GM21528 (cell line): ENCODE measurements at regions not wholly inside any gene's neighbourhood (a gene's known extent, or its start where the extent isn't known, plus 50 kb on each side); places are given as distances from the start of the nearest gene placed in this dataset.

ENCODE experiments used
- ATAC-seq: cut with Tn5 transposase; IDR thresholded peaks from one replicate; pipeline ENCODE4 v1.9.1; 2021; ENCODE audit warnings: mild to moderate bottlenecking, moderate library complexity; ENCODE audit not compliant: unreplicated experiment, low FRiP score

DNA sequence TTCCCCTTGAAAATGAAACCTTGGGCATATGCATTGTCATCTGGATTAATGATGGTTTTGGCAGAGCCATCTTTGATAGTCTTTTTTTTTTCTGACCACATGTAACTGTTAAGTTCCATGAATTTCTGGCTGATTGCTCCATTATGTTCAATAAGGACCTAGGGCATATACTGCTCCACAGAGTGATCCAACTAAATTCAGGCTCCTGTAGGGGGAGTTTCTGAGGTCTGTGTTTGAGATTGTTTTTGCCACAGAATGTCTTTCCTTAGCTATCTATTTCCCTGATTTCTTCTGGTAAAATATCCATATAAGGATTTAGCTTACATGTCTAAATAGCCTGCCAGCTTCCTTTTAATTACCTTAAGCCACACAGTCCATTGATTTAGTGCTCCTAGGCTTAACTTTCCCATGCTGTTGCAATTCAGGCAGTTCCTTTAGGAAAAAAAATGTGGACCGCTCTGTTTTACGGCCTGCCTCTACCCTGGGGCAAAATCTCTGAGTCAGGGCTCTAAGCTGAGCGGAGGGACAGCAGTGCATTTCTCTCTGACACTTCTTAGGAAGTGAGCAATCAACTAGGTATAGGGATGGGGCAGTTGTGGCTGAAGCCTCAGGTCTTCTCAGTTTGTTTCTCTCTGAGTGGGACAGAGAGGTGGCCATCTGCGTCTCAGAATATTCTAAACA lies 796.2 kb downstream of the NR2F2 start:
- ATAC-seq: no peak

- ATAC-seq: no peak
Measured at GRCh38 chr15:97129674-97130073, 799.2 kb downstream of the NR2F2 start.

DNA sequence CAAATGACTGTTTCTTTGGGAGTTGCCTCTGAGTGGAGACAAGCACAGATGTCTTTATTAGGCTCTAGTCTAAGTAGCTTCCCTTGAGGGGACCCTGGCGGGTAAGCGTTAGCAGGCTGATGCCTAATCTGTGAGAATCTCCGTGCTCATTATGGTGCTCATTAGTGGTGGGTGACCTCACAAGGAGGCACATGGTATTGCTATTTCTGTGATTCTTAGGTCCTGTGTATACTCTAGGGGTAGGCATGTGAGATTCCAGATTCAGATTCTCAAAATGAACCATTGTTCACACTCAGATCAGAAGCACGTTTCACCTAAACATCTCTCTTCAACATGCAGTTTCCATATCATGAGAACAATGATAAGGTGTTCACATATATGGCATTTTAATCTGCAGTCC lies 809.7 kb downstream of the NR2F2 start:
- ATAC-seq: no peak

DNA sequence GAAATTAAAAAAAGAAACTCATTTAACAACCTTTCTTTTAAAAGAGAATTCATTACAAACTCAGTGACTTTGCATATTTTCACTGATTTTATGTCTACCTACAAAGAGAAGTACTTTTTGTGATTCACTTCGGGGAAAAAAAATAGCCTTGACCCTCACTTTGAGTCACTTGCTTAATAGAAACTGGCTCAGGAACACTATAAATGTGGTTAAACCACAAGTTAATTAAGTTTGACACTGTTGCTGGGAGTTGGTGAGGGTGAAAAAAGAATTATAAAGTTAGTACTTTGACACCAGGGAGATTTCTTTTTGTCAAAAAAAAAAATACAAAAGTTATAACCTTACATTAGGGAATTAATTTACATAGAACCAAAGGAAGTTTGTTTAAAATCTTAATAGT lies 810.9 kb downstream of the NR2F2 start:
- ATAC-seq: no peak

DNA sequence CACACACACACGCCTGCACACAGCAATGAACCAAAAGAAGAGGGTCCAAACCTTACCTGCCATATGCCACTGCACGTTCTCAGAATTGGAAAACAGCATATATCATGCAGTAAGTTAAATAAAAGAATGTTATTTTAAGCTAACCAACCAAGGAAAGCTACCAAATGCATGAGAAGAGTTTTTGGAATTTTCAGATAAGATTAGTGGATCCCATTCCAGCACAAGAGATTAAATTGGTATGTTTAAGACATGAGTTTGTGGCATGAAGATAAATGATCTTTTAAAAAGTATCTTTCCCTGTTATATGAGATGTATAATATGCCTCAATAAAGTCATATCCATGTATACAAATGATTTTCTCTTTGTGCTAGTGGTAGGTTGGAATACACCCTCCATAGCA lies 811.4 kb downstream of the NR2F2 start:
- ATAC-seq: no peak

GRCh38 chr15:97143592-97144376 lies 813.3 kb downstream of the NR2F2 start:
- no peak for ATAC-seq

GRCh38 chr15:97144377-97144711 lies 813.8 kb downstream of the NR2F2 start:
- no peak for ATAC-seq

DNA sequence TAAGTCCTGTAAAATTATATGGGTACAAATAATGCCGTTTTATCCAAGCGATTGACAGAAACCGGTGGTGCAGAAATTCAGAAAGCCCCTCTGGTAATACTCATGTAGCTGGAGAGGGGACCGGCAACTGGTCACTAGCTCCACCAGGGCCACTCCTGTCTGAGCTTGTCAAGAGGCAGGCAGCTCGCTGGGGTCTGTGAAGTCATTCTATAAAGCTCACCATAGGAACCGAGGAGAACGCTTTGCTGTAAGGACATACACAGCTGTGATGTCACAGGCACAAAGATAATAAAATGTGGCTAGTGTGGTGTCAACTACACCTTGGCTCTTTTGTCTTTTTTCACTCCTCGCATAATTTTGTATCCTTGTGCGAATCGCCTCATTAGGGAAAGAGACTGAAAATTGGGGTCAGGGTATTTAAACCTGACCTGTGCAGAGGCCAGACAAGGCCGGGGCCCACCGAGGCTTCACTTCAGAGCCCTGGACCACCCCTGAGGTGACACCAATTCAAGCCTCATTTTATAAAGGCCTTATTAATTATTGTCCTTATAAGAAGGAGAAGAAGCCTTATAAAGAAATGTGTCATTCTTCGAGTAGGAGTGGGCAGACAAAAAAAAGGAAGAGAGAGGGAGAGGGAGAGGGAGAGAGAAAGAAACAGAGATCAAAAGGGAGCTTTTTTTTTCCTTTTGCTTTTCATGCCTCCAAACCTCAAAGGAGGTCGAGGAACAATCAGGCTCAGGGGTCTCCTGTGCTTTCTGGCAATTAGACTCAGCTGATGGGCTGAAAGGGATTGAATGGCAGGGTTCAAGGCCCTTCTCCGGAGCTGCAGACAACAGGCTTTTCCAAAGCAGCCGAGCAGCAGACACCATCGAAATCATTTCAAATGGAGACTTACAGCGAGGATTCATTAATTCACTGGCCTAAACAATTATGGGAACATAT lies 813.3 kb upstream of the ARRDC4 start:
- ATAC-seq: no peak

- ATAC-seq: no peak
Measured at GRCh38 chr15:97153356-97153965, 807.0 kb upstream of the ARRDC4 start.

DNA sequence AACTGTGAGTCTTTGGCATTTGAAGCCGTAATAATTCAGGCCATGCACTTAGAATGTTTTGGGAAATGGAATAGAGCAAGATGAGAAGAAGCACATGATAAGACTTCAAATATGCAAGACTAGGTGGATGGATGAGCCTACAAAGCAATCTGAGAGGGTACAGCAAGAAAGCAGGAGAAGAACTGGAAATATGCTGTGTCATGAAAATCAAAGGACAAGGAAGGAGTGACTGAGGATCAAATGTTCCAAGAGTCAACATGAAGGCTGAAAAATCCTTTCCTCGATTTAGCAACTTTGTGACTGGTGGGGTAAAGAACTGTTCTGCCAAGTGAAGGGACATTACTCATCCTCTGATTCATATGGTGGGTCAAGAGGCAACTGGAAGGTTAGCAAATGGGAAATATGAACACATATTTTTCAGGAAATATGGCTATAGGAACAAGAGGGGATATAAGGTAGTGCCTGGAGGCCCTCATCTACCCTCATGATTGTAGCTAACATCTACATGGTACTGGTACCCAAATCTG lies 803.7 kb upstream of the ARRDC4 start:
- ATAC-seq: no peak

DNA sequence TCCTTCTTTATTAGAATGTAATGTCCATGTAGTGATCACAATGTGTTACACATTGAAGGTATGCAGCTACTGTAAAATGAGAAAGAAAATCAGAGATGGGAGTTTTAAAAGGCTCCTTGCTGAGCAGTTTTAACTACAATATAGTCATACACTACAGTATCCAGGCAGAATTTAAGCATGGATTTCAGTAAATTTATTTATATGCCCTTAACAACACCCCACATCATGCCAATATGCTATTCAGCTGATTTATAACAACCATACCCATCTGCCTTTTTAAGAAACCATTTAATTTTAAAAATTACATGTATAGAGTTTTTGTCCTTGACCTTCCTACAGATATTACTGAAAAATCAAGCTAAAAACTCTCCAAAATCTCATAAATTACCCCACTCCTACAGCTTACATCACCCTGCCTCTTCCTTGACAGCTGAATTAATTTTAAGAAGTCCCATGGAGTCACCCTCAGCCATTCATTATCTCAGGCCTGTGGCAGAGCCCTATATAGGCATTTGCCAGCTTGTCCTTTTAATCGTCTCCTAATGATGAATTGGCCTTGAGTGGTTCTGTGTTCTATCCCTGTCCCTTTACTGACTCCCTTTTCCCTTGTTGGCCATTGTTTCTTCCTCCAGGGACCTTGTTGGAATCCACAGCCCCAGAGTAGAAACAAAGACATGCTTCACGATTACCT lies 797.6 kb upstream of the ARRDC4 start:
- ATAC-seq: no peak

GRCh38 chr15:97165205-97165604 lies 795.3 kb upstream of the ARRDC4 start:
- ATAC-seq: no peak

DNA sequence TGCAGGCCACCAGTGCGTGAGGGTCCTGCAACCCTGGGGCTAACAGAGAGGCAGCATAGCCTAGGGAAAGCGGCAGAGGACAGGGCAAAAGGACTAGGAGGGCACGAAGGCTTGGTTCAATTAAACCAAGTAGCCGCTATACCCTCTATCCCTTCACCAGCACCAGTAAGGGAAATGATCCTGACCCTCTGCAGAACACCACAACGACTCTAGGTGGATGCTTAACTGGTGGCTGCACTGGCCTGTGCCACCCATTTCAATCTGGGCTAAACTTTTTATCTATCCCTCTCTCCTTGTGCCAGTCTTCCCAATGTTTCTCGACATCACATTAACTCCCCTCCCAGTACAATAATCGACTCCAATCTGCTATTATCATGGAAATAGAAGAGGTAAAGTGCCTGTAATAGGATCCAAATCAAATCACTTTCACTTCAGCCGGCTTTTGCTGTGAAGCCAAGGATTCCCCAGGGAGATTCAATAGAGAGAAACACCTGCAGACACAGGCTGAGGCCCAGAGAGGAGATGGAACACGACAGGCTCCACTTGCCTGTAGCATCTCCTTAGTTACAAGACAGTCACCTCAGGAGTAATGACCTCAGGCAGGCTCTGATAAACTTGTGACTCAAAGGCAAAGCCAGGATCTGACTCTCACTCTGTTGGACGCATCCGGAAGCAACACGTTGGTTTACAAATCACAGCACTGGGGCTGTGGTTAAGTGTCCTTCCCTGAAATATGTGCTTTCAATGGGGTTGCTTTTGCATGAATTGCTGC lies 791.6 kb upstream of the ARRDC4 start:
- ATAC-seq: no peak

DNA sequence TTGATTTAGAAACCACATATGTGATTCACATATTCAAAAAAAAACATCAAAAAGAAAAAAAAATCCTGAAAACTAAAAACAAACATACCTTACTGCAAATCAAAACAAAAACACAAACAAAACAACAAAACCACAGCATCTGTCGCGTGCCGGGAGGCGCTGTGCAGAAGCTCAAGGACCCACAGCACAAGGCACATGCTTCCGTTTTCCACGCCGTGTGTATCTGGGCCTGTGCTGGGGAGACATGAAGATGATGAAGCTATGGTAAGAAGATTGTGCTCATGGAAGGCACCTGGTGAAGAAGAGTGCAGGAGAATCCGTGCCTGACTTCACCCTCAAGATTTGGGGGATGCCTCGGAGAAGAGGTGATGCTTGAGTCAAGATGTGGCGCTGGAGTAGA lies 788.9 kb upstream of the ARRDC4 start:
- ATAC-seq: no peak

DNA sequence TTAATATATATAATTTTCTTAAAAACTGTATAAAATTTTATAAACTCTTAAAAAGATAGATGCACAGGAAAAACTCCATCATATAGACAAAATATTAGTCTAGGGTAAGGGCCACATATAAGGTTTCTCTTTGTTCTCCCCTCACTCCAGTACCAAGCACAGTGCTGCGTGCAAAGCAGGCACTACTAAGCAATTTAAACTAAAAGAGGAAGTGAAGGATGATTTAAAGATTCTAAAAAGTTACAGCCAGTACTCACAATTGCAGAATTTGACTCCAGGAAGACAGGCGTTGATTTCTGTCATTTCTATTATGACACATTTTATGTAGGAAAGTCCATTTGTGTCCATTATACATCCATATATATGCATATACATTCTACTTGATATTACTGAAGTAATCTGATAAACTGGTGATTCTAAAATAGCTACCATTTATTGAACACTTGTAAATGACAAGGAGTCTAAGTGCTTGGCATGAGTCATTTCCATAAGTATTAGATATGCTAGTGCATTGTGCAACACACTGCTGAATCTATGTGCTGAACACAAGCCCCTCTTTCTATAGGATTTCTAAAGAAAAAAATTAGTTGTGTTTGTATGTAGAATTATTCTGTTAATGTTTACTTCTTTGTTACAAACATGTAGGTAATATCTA lies 785.5 kb upstream of the ARRDC4 start:
- ATAC-seq: no peak

DNA sequence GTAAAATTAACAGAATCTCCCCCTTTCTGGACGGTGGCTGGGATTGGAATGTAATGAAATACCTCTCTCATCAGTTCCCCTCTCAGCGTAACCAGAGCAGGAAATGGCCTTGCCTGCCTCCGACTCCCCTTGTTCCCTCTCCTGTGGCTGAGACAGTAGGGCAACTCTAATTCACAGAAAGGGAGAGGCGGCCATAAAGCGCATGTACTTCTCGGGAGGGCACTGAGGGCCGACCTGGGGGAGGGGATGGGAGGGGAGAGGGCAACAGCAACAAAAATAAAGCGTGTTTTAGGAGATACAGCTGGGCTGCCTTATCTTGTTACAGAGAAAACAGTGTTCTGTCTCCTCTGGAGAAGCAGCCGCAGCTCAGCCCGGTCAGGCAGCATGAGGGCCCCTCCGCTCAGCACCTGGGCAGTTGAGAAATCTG lies 783.3 kb upstream of the ARRDC4 start:
- ATAC-seq: no peak

GRCh38 chr15:97182581-97182980 lies 777.9 kb upstream of the ARRDC4 start:
- no peak for ATAC-seq

GRCh38 chr15:97189162-97189780 lies 771.2 kb upstream of the ARRDC4 start:
- no peak for ATAC-seq
